NOMO-1 treated with dmso at 0.1 percent for 144 hours (cell line): ENCODE measurements at regions not wholly inside any gene's neighbourhood (a gene's known extent, or its start where the extent isn't known, plus 50 kb on each side); places are given as distances from the start of the nearest gene placed in this dataset.
"Not testable (repeated sequence)": the region's sequence is repeated elsewhere in the genome, so short reads cannot be mapped to it uniquely, and the experiment has no call there.

ENCODE experiments used
- DNase-seq: peaks from one replicate; lab custom pipeline; 2025; ENCODE audit not compliant: unreplicated experiment; lab: John Stamatoyannopoulos, UW

- DNase-seq = no peak
These were observed 83.3 kb upstream of the SIRPA start for GRCh38 chr20:1811621-1812498.

GRCh38 chr20:1810926-1811620 lies 84.1 kb upstream of the SIRPA start:
- DNase-seq = no peak

- DNase-seq = no peak
These were observed 84.7 kb upstream of the SIRPA start for GRCh38 chr20:1810572-1810925.

- DNase-seq = no peak
These were observed 85.3 kb upstream of the SIRPA start for GRCh38 chr20:1809611-1810510.

- DNase-seq = no peak
These were observed 86.1 kb upstream of the SIRPA start for GRCh38 chr20:1809131-1809572.

- no peak for DNase-seq
These were observed 87.1 kb upstream of the SIRPA start for GRCh38 chr20:1808101-1808500.

GRCh38 chr20:1807394-1807793 lies 87.8 kb upstream of the SIRPA start:
- DNase-seq = no peak

GRCh38 chr20:1806456-1806855 lies 88.8 kb upstream of the SIRPA start:
- no peak for DNase-seq

- no peak for DNase-seq
These were observed 89.4 kb upstream of the SIRPA start for GRCh38 chr20:1805816-1806215.

- no peak for DNase-seq
These were observed 90.0 kb upstream of the SIRPA start for GRCh38 chr20:1805161-1805581.

- DNase-seq = no peak
These were observed 90.7 kb upstream of the SIRPA start for GRCh38 chr20:1804554-1804956.

GRCh38 chr20:1803932-1804501 lies 91.2 kb upstream of the SIRPA start:
- DNase-seq = no peak

GRCh38 chr20:1803061-1803931 lies 91.9 kb upstream of the SIRPA start:
- DNase-seq = peak; percentile 87

- DNase-seq = peak; percentile 84
These were observed 92.7 kb upstream of the SIRPA start for GRCh38 chr20:1802385-1803060.

- DNase-seq = no peak
These were observed 93.3 kb upstream of the SIRPA start for GRCh38 chr20:1801929-1802306.

- peak; percentile 48 for DNase-seq
These were observed 93.8 kb upstream of the SIRPA start for GRCh38 chr20:1801225-1801928.

- DNase-seq = peak; percentile 65
These were observed 94.4 kb upstream of the SIRPA start for GRCh38 chr20:1800777-1801176.

GRCh38 chr20:1800180-1800579 lies 95.0 kb upstream of the SIRPA start:
- no peak for DNase-seq

- DNase-seq = not testable (repeated sequence)
These were observed 95.5 kb upstream of the SIRPA start for GRCh38 chr20:1799746-1800145.
